ENCODE measurements at regions not wholly inside any gene's neighbourhood (a gene's known extent, or its start where the extent isn't known, plus 50 kb on each side); places are given as distances from the start of the nearest gene placed in this dataset.

DNA sequence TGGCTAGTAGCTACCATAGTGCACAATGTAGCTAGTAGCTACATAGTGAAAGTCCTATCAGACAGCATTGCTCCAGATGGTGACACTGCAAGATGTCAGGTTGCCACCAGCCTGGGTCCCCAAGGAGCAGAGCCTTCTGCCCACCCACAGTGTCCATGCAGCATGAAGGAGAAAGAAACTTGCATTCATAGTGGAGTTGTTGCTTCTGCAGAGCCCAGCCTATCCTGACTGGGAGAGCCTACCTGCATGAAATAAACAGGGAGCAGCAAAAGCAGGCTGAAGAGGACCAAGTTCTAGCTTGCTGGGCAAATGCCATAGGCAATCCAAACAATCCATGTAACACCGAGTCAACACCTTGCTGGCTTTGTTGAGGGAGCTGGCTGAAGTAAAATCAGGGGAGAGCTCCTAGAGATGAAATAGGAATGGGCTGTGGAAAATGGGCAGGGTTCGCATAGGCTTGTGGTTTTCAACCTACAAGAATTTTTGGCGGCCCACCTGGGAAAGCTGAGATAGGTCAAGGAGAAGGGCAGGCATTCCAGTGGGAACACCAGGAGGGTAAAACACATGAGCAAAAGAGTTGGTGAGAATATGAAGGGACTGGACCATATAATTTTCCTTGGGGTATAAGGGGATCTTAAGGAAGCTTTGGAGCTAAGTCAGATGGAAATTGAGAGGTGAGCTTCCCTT is 195.8 kb downstream of the CYP26B1 start:
- no peak for DNase-seq

DNA sequence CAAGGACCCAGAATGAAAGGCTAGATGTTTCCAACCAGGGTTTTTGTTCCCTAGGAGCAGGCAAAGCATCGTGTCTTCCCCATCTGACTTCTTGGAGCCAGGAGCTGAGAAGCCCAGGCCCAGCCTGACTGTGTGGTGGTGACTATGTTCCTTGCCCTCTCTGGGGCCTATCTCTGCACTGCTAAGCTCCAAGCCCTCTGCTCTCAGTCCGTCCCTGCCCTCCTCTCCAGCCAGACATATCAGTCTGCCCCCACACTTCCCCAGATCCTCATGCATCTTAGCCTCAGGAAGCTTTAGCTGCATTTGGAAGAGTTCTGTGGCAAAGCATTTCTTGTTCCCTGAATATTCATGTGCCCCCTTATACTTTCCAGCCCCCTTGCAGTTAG is 196.6 kb downstream of the CYP26B1 start:
- DNase-seq: no peak

- no peak for DNase-seq
Observed at GRCh38 chr2:71950256-71951082, 197.2 kb downstream of the CYP26B1 start.

- DNase-seq: no peak
Observed at GRCh38 chr2:71949537-71949798, 198.2 kb downstream of the CYP26B1 start.

- no peak for DNase-seq
Observed at GRCh38 chr2:71948781-71949536, 198.7 kb downstream of the CYP26B1 start.

DNA sequence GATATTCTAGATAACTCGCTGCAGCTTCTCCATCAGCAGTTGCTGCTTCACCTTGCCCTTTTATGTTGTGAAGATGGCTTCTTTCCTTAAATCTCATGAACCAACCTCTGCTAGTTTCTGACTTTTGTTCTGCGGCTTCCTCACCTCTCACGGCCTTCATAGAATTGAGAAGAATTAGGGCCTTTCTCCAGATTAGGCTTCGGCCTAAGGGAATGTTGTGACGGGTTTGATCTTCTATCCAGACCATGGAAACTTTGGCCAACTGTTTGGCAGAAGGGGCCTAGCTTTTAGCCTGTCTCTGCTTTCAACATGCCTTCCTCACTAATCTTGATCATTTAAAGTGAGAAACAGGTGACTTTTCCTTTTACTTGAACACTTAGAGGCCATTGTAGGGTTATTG is 199.9 kb downstream of the CYP26B1 start:
- no peak for DNase-seq

DNA sequence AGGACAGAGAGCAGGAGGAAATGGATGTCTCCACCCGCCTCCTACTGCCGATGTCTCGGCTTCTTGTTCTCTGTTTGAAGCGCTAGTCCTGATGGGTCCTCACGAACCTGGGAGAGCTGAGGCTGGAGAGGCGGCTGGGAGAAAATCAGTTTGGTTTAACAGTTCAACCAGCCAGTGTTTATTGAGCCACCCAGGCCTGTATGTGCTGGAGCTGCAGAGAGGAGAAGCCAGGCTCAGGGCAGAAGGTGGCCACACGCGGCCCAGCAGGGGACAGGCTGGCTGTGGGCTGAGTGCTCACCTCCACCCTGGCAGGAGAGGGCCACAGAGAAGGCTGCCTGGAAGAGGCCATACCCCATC is 202.1 kb downstream of the CYP26B1 start:
- DNase-seq: no peak

DNA sequence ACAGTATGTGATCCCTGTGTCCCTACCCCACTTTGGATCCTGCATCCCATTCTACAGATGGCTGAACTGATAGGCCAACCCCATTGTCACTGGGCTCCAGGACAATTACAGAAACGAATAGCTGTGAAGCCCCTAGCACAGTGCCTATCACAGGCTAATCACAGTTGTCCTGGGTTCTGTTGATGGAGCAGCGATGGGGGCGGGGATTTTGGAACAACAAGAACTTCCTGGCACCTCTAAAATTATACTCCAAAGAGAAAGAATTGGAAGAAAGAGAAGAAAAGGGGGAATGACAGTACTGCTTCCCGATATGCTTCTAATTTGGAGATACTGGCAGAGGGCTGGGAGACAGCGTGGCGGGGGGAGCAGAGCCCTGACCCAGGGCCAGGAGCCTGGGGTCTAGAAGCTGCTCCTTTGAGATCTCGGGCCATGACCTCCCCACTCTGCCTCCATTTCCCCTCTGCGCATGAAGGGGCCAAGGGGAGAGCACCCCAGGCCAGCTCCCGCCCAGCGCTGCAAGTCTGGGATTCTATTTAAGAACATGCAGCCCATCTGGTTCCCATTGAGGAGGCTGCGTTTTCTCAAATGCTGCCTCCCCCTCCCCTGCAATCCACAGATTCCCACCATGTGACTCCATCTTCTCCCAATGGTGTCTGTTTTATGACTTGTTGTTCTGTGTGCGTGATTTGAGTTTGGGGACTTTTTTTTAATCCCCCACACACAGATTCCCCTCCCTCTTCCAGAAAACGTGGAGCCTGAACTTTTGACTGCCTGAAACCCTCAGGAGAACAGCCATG is 202.7 kb downstream of the CYP26B1 start:
- no peak for DNase-seq

DNA sequence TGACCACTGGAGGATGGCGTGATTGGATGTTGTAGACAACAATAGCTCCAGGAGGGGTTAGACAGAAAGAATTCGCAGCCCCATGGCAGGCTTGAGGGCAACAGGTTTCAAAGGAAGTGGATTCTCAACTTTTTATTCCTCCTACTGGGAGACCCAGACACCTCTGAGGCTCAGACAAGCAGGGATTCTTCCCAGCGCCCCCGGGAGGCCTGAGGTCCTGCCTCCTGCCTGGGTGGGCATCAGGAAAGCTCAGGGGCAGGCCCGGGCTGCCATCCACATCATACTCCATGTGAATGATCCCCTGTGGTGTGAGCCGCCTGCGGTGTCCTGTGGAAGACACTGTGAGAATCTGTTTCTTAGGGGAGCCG is 203.5 kb downstream of the CYP26B1 start:
- DNase-seq: no peak

DNA sequence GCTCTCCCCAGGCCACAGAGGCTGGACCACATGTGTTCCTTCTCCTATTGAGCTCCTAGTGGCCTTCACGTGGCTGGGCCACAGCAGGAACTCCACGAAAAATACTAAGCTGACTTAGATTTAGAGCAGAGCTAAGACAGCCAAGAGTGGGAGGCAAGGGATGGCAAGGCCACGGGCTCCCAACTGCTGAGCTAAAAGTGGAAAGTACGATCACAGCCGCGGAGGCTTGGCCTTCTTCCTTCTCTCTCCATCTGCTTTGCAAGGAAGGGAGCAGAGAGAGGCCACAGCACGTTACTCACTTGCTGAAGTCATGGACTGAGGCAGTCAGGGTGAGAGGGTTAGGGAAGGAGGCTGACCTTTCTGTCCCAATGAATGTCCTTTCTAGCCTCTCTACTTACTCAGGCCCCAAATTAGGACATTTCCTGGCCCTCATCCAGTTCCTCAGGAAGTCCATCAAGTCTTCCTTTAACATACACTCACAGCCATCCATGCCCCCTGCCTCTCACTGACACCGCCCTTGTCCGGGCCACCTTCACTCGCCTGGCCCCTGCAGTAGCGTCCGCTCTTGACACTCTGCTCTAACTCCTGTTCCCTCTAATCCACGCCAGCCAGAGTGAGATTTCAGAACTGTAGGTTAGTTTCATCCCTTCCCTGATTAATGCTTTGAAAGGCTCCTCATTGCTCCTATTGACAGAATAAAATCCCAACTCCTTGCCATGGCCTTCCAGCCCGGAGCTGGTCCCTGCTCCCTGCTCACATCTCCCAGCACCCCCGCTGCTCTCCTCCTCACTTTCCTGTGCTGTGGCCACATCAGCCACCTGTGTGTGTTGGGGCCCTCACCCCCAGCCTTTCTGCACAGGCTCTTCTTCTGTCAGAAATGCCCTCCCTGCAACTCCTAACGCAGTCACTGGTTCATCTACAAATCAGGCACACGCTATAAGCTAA is 204.2 kb downstream of the CYP26B1 start:
- DNase-seq: no peak

DNA sequence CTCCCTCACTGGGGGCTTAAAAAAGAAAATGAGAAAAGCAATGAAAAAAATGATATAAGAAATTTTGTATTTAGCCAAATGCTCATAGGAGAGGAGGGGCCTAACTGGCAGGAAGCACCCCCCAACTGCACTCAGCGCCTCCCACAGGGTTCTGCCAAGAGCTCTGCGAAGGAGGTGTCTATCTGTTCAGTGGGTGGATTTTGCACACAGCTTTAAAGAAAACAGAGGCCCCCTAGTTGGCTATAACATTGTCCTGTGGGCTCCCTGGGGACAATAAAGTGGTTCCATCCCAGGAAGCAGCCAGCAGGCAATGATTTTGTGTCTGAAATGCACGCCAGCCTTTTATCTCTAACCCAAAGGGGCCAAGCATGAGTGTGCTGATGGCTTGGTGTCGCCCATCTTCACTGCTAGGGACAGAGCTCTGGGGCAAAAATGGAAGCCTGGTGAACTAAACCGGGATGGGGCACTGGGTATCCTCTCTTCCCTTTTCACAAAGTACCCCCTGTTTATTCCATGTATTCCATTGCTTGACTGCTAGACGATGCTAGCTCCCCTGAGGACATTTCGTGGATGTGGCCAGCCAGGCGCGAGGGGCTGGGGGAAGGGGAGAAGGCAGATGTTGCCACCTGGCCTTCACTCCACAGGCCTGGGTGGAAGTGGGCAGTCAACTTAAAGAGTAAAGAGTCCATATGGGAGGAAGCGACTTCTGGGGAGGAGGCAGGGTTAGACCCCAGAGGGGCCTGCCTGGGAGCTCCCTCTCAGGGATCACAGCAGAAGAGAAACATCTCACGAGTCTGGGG is 205.7 kb downstream of the CYP26B1 start:
- DNase-seq: no peak

GRCh38 chr2:71940695-71941094 is 207.0 kb downstream of the CYP26B1 start:
- no peak for DNase-seq

- no peak for DNase-seq
Observed at GRCh38 chr2:71939588-71940535, 207.8 kb downstream of the CYP26B1 start.

DNA sequence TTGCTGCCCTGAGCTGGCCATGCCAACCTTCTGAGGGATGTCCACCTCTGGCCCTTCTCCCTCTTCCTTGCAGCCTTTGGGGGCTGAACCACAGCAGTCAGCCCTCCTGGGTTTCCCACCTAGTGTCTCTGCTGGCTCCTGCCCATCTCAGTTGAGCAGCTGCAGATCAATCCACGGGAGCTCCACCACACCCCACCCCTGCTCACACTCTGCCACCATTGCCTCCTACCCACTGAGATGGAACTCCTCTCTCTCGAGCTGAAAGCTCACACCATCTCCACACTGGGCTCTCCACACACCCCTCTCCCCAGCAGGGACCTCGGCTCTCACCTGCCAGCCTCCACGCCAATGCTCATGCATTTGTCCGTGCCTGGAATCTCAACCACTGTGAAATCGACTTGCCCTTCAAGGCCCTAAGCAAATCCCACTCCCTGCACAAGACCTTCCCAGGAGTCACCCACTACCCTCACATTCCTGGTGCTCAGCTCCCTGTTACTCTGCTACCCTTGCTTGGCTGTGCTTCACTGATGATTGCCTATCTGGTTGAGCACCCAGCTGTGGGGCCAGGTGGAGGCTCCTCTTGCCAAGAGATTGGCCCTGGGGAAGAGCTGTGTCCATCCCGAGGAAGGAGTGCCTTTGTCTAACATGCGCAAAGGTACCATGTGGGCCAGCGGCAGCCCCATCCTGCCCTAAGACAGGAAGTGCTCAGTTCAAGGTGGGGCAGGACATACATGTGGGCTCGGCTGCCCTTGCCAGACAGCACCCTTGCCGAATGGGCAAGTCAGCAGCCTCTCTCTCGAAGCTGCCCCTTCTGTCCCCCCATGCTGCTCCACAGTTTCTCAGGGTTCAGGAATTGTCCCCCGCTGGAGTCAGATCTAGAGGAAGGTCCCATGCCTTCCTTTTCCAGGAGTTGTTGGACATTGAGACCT is 208.7 kb downstream of the CYP26B1 start:
- no peak for DNase-seq

GRCh38 chr2:71938108-71938507 is 209.6 kb downstream of the CYP26B1 start:
- no peak for DNase-seq

DNA sequence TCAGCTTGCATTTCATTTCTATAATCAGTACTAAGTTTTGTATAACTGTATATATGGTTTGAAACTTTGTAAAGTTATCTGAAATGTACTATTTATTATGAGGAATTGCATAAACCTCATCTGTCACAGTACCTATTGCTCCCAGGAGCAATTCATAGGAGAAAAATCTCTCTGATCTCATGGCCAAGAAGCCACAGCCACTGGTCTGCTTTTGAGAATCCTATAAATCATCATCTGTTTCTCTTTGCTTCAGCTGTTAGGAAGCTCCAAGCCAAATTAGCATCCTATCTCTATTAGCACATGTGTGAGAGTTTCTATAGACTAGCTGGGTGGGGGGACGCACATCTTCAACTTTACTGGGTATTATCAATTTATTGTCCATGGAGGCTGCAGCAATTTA is 210.3 kb downstream of the CYP26B1 start:
- no peak for DNase-seq

DNA sequence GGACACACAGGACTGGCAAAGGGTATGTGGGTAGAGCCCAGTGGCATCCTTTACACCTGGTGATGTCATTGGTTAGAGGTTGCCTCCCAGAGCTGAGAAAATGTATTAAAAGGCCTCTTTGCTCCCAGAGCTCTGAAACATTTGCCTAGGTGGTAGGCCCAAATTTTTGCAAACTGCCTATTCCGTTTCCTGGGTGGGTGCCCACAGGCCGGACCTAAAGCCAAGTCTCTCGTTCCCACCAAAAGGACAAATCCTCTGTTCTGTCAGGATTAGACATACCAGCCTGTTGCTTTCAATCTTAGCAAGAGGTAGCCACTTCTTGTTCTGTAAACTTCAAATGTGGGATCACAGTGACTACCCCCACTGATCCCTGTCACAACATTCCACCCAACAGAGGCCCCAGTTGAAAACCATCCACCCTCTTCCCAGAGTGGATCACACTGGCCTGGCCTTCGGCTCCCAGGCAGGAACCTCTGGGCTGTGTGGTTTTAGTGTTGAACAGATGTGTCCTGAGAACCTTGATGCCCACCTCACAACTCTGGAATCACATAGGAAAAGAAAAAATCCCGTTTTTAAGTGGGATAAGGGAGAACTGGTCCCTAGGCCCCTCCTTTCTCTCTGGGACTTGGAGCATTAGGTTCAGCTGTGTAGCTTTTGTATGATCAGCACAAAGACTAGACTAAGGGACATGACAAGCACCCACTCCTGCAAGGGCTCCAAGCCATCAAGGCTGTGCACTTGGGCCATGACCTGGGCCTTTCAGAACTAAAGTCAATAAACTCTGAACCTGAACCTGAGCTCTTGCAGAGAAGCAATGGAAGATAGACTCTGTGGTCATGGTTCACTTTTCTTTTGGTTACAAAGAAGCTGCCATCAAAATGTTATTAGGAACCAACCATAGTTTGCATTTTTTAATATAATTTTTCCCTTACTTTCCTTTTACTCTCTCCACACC is 211.3 kb downstream of the CYP26B1 start:
- no peak for DNase-seq

Measured in RPMI8226 (cell line).